Esophagus muscularis mucosa (tissue), 4 donors: ENCODE measurements at regions not wholly inside any gene's neighbourhood (a gene's known extent, or its start where the extent isn't known, plus 50 kb on each side); places are given as distances from the start of the nearest gene placed in this dataset.
"Not testable (repeated sequence)": the region's sequence is repeated elsewhere in the genome, so short reads cannot be mapped to it uniquely, and the experiment has no call there.

Experiments used
- DNase-seq: peaks from one replicate; pipeline ENCODE4 v3.0.0-alpha.2; 2017; ENCODE audit errors: extremely low spot score
- H3K27ac ChIP-seq, 4 donors: fragments of 200-600 bp; sonication (generic); replicated peaks in 1 of 4; 1 replicate in 3 of 4; 2 replicates in 1 of 4; pipeline ENCODE4 v1.5.1; 2016 to 2019; ENCODE audit warnings: mild to moderate bottlenecking in 1 of 4
- H3K27me3 ChIP-seq, 4 donors: fragments of 200-600 bp; sonication (generic); one replicate each; pipeline versions ENCODE4 v1.5.1 to v1.6.0; 2016 to 2019
- H3K36me3 ChIP-seq, 4 donors: fragments of 200-600 bp; sonication (generic); one replicate each; pipeline ENCODE4 v1.5.1; 2016 to 2019
- H3K4me1 ChIP-seq, 4 donors: fragments of 200-600 bp; sonication (generic); one replicate each; pipeline ENCODE4 v1.5.1; 2016 to 2019
- H3K4me3 ChIP-seq, 4 donors: fragments of 200-600 bp; sonication (generic); 1 replicate in 2 of 4; 2 replicates in 2 of 4; pipeline ENCODE4 v1.5.1; 2016 to 2019; ENCODE audit warnings: mild to moderate bottlenecking in 4 of 4, moderate library complexity in 1 of 4
- H3K9me3 ChIP-seq, 4 donors: fragments of 200-600 bp; sonication (generic); 1 replicate in 3 of 4; 2 replicates in 1 of 4; pipeline ENCODE4 v1.5.1; 2016 to 2019
- CTCF ChIP-seq, 3 experiments: fragments of 200-600 bp in 2 of 3; fragments of 450-650 bp in 1 of 3; sonication (generic) in 2 of 3; IDR thresholded peaks; one replicate each; pipeline ENCODE4 v1.5.1; 2017 to 2019; ENCODE audit warnings: antibody characterized with exemption in 3 of 3, mild to moderate bottlenecking in 2 of 3, moderate library complexity in 1 of 3
- EP300 ChIP-seq: sonication (generic); formaldehyde crosslinking; IDR thresholded peaks from one replicate; pipeline ENCODE4 v1.6.1; 2017; ENCODE audit warnings: antibody characterized with exemption
- POLR2A ChIP-seq: fragments of 450-650 bp; IDR thresholded peaks from one replicate; pipeline ENCODE4 v1.6.1; 2017; ENCODE audit warnings: antibody characterized with exemption, moderate library complexity, mild to moderate bottlenecking, low read depth
- POLR2AphosphoS5 ChIP-seq, 2 donors: sonication (generic); formaldehyde crosslinking; IDR thresholded peaks; one replicate each; pipeline ENCODE4 v1.6.1; 2017; ENCODE audit warnings: antibody characterized with exemption in 2 of 2
- WGBS: methylation state at CpG from one replicate; pipeline ENCODE4 v1.1.5; 2018; 5-methylcytosine and 5-hydroxymethylcytosine counted together
- intact Hi-C: fragments of 100-400 bp; cut with DNase I; formaldehyde crosslinking; loops from one replicate; pipeline ENCODE4 v1.15.1; 2023

GRCh38 chr2:64889803-64890202 lies 99.4 kb upstream of the SLC1A4 start:
- Histone ChIP-seq H3K4me3 (no peak overlapping the region), H3K36me3 (no peaks in the 10 kb centered on the region), H3K4me1 (no peaks in the 10 kb centered on the region), H3K27me3 (peaks cover 0 to 5% (median 0%) of the 10 kb centered on the region in 4 donors), H3K27ac (no peak overlapping the region), H3K9me3 (peaks cover 0 to 7% (median 4%) of the 10 kb centered on the region in 4 donors)
- intact Hi-C loops, result no loop called here
- 75% methylated on average over 3 of the region's 4 CpGs for WGBS
- DNase-seq, result no peak
- TF ChIP-seq EP300 (no peak), POLR2A (no peak), CTCF (IDR thresholded peaks at IDR 0.05) (no peak), POLR2AphosphoS5 (IDR thresholded peaks at IDR 0.05) (no peak)

GRCh38 chr2:64896572-64896971 lies 92.6 kb upstream of the SLC1A4 start:
- H3K4me3 ChIP-seq, H3K9me3 ChIP-seq, H3K27ac ChIP-seq, intact Hi-C loops, H3K36me3 ChIP-seq, H3K4me1 ChIP-seq, DNase-seq, H3K27me3 ChIP-seq: not testable (repeated sequence)
- 97% methylated on average over 3 of the region's 3 CpGs for WGBS

GRCh38 chr2:64899081-64899865 lies 89.9 kb upstream of the SLC1A4 start:
- WGBS, result 86% methylated on average over 28 of the region's 37 CpGs
- H3K27me3 ChIP-seq, result no peaks in the 10 kb centered on the region
- no peaks in the 10 kb centered on the region for H3K36me3 ChIP-seq
- DNase-seq, result no peak
- intact Hi-C loops, result no loop called here
- TF ChIP-seq EP300 (no peak), POLR2A (no peak), POLR2AphosphoS5 (IDR thresholded peaks at IDR 0.05) (no peak), CTCF (IDR thresholded peaks at IDR 0.05) (no peak)
- no peaks in the 10 kb centered on the region for H3K4me1 ChIP-seq
- no peak overlapping the region for H3K4me3 ChIP-seq
- H3K9me3 ChIP-seq, result peaks cover 0 to 6% (median 0%) of the 10 kb centered on the region in 4 donors
- no peak overlapping the region for H3K27ac ChIP-seq

- DNase-seq, H3K9me3 ChIP-seq, intact Hi-C loops, H3K4me3 ChIP-seq, H3K27ac ChIP-seq, H3K36me3 ChIP-seq, H3K4me1 ChIP-seq, H3K27me3 ChIP-seq: not testable (repeated sequence)
- WGBS, result 87% methylated on average over 6 of the region's 6 CpGs
Observed at GRCh38 chr2:64899876-64900275, 89.3 kb upstream of the SLC1A4 start.

GRCh38 chr2:64904413-64905329 lies 84.5 kb upstream of the SLC1A4 start:
- Histone ChIP-seq H3K27ac (no peak overlapping the region), H3K4me3 (no peak overlapping the region), H3K36me3 (no peaks in the 10 kb centered on the region), H3K9me3 (peaks cover 0 to 6% (median 0%) of the 10 kb centered on the region in 4 donors), H3K4me1 (peaks cover 0 to 11% (median 4%) of the 10 kb centered on the region in 4 donors), H3K27me3 (no peaks in the 10 kb centered on the region)
- WGBS, result 54% methylated on average over 11 of the region's 11 CpGs
- DNase-seq, result no peak
- intact Hi-C loops, result no loop called here
- TF ChIP-seq POLR2AphosphoS5 (IDR thresholded peaks at IDR 0.05) (no peak), CTCF (IDR thresholded peaks at IDR 0.05) (no peak), POLR2A (no peak), EP300 (no peak)
